ENCODE measurements at regions not wholly inside any gene's neighbourhood (a gene's known extent, or its start where the extent isn't known, plus 50 kb on each side); places are given as distances from the start of the nearest gene placed in this dataset.

- no peak for DNase-seq (ENCODE audit: low read depth in 2 of 2)
Measured at GRCh38 chr1:184919892-184920291, 54.4 kb downstream of the NIBAN1 start.

GRCh38 chr1:184915463-184916090 lies 58.7 kb downstream of the NIBAN1 start:
- no peak for DNase-seq (ENCODE audit: low read depth in 2 of 2)

- no peak for DNase-seq (ENCODE audit: low read depth in 2 of 2)
Measured at GRCh38 chr1:184914149-184914548, 60.2 kb downstream of the NIBAN1 start.

- DNase-seq (ENCODE audit: low read depth in 2 of 2), result no peak
Measured at GRCh38 chr1:184912392-184912791, 61.9 kb downstream of the NIBAN1 start.

- no peak for DNase-seq (ENCODE audit: low read depth in 2 of 2)
Measured at GRCh38 chr1:184911830-184912229, 62.5 kb downstream of the NIBAN1 start.

GRCh38 chr1:184911103-184911745 lies 63.1 kb downstream of the NIBAN1 start:
- no peak for DNase-seq (ENCODE audit: low read depth in 2 of 2)

GRCh38 chr1:184910691-184911091 lies 63.6 kb downstream of the NIBAN1 start:
- no peak for DNase-seq (ENCODE audit: low read depth in 2 of 2)

- DNase-seq (ENCODE audit: low read depth in 2 of 2), result no peak
Measured at GRCh38 chr1:184910005-184910404, 64.3 kb downstream of the NIBAN1 start.

GRCh38 chr1:184909019-184909418 lies 65.3 kb downstream of the NIBAN1 start:
- no peak for DNase-seq (ENCODE audit: low read depth in 2 of 2)

GRCh38 chr1:184908506-184908905 lies 65.8 kb downstream of the NIBAN1 start:
- DNase-seq (ENCODE audit: low read depth in 2 of 2), result no peak

GRCh38 chr1:184907500-184907899 lies 66.8 kb downstream of the NIBAN1 start:
- no peak for DNase-seq (ENCODE audit: low read depth in 2 of 2)

GRCh38 chr1:184906761-184907160 lies 67.5 kb downstream of the NIBAN1 start:
- no peak for DNase-seq (ENCODE audit: low read depth in 2 of 2)

GRCh38 chr1:184905601-184906322 lies 68.5 kb downstream of the NIBAN1 start:
- DNase-seq (ENCODE audit: low read depth in 2 of 2), result no peak

- no peak for DNase-seq (ENCODE audit: low read depth in 2 of 2)
Measured at GRCh38 chr1:184903111-184903692, 71.1 kb downstream of the NIBAN1 start.

- DNase-seq (ENCODE audit: low read depth in 2 of 2), result no peak
Measured at GRCh38 chr1:184900507-184900906, 73.8 kb downstream of the NIBAN1 start.

- no peak for DNase-seq (ENCODE audit: low read depth in 2 of 2)
Measured at GRCh38 chr1:184896000-184896399, 78.3 kb downstream of the NIBAN1 start.

GRCh38 chr1:184895086-184895485 lies 79.2 kb downstream of the NIBAN1 start:
- DNase-seq (ENCODE audit: low read depth in 2 of 2), result no peak

GRCh38 chr1:184893695-184894094 lies 80.6 kb downstream of the NIBAN1 start:
- no peak for DNase-seq (ENCODE audit: low read depth in 2 of 2)

GRCh38 chr1:184892116-184892515 lies 82.2 kb downstream of the NIBAN1 start:
- DNase-seq (ENCODE audit: low read depth in 2 of 2), result no peak

- no peak for DNase-seq (ENCODE audit: low read depth in 2 of 2)
Measured at GRCh38 chr1:184891440-184891839, 82.9 kb downstream of the NIBAN1 start.

GRCh38 chr1:184890539-184890973 lies 83.8 kb downstream of the NIBAN1 start:
- DNase-seq (ENCODE audit: low read depth in 2 of 2), result no peak

GRCh38 chr1:184889902-184890301 lies 84.4 kb downstream of the NIBAN1 start:
- no peak for DNase-seq (ENCODE audit: low read depth in 2 of 2)

GRCh38 chr1:184889166-184889565 lies 85.1 kb downstream of the NIBAN1 start:
- DNase-seq (ENCODE audit: low read depth in 2 of 2), result no peak

Data from stimulated activated CD8-positive, alpha-beta memory T cell treated with anti-CD3 and anti-CD28 coated beads, Interleukin-15, amount 100 ng/mL, for 4 hours (primary cell).